Endothelial cell of umbilical vein (primary cell): ENCODE measurements at regions not wholly inside any gene's neighbourhood (a gene's known extent, or its start where the extent isn't known, plus 50 kb on each side); places are given as distances from the start of the nearest gene placed in this dataset.

Source experiments
- MAX ChIP-seq: IDR thresholded peaks from 2 replicates; pipeline ENCODE4 v1.6.1; 2011; ENCODE audit not compliant: insufficient read depth, insufficient read length
- MYC ChIP-seq: IDR thresholded peaks from one replicate; pipeline ENCODE4 v1.6.1; 2011; ENCODE audit warnings: mild to moderate bottlenecking, low read depth, low read length
- POLR2A ChIP-seq: IDR thresholded peaks from 2 replicates; pipeline ENCODE4 v1.6.1; 2012; ENCODE audit warnings: low read depth, mild to moderate bottlenecking, control low read depth, low read length
- POLR2AphosphoS5 ChIP-seq: IDR thresholded peaks from 2 replicates; pipeline ENCODE4 v1.6.1; 2012; ENCODE audit warnings: low read depth, mild to moderate bottlenecking, control low read depth, low read length, moderate library complexity; ENCODE audit not compliant: insufficient read depth
- TF ChIP-seq, protein P1 (sequence below), 2 donors: IDR thresholded peaks; 1 replicate in 1 of 2; 2 replicates in 1 of 2; pipeline ENCODE4 v1.5.1; 2011; ENCODE audit warnings: low read length in 2 of 2, mild to moderate bottlenecking in 2 of 2, moderate library complexity in 2 of 2, control low read depth in 1 of 2, inconsistent platforms in 1 of 2, low read depth in 1 of 2; ENCODE audit not compliant: insufficient read depth in 1 of 2; ENCODE audit errors: extremely low read depth in 1 of 2

DNA sequence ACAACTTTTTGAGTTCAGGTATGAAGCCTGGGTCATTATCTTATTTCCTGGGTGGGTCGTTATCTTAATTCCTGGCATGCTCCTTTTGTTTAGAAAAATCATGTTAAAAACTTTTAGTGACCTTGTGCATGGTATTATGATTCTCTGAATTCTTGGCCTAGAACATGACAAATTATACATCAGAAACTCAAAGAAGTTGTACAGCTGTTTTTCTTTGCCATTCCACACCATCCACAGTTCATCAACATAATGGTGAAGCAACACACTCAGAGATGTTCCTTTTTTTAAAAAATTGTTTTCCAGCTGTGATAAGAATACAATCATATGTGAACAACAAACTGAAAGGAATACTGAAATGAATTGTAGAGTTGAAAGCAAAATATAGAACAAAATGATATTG is 149.2 kb upstream of the SEMA3D start:
- TF ChIP-seq, protein P1, sequence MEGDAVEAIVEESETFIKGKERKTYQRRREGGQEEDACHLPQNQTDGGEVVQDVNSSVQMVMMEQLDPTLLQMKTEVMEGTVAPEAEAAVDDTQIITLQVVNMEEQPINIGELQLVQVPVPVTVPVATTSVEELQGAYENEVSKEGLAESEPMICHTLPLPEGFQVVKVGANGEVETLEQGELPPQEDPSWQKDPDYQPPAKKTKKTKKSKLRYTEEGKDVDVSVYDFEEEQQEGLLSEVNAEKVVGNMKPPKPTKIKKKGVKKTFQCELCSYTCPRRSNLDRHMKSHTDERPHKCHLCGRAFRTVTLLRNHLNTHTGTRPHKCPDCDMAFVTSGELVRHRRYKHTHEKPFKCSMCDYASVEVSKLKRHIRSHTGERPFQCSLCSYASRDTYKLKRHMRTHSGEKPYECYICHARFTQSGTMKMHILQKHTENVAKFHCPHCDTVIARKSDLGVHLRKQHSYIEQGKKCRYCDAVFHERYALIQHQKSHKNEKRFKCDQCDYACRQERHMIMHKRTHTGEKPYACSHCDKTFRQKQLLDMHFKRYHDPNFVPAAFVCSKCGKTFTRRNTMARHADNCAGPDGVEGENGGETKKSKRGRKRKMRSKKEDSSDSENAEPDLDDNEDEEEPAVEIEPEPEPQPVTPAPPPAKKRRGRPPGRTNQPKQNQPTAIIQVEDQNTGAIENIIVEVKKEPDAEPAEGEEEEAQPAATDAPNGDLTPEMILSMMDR (IDR thresholded peaks at IDR 0.05; ENCODE audit: extremely low read depth in 1 of 2, insufficient read depth in 1 of 2, low read depth in 1 of 2, low read length in 2 of 2) = no peak
- TF ChIP-seq POLR2AphosphoS5 (no peak), MYC (no peak), MAX (no peak), POLR2A (no peak)
